ENCODE measurements at regions not wholly inside any gene's neighbourhood (a gene's known extent, or its start where the extent isn't known, plus 50 kb on each side); places are given as distances from the start of the nearest gene placed in this dataset.

DNA sequence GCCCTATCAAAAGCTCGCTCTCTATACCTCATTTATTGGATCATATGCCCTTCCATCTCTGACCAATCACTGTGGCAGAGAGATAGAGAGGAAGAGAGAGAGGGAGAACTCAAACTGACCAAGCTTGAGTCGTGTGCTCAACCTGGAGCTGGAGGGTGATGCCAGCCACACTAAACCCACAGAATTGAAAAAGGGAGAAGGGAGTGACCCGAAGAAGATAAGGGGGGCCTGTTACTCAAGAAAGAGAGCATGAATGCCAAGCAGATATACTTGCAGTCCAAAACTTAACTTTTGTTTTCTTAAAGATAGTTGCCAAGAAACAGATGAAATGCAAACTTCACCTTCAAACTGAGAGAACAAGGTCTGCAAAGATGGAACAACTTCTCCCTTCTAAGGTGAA lies 112.7 kb downstream of the BTG1 start:
- Histone ChIP-seq H3K27ac (ENCODE audit: low read length) (peak overlapping the region; percentile 94), H3K36me3 (ENCODE audit: control insufficient read depth in 2 of 2, extremely low read depth in 1 of 2, insufficient read depth in 1 of 2, low read length in 1 of 2) (no peaks in the 10 kb centered on the region), H3K4me3 (ENCODE audit: control insufficient read depth in 1 of 2, extremely low read depth in 1 of 2, low read length in 1 of 2) (peak overlapping the region in 1 of 2 donors; percentile 23), H3K4me1 (ENCODE audit: control insufficient read depth in 1 of 2, extremely low read depth in 1 of 2, insufficient read depth in 2 of 2, low read length in 2 of 2) (peaks cover 73 to 74% of the 10 kb centered on the region in 2 experiments), H3K27me3 (replicated peaks in 1 of 2; ENCODE audit: control insufficient read depth in 2 of 2, extremely low read depth in 1 of 2, insufficient read depth in 2 of 2, low read length in 1 of 2) (no peaks in the 10 kb centered on the region), H3K9me3 (no peaks in the 10 kb centered on the region)
- Mint-ChIP-seq H3K27me3 (no peaks in the 10 kb centered on the region), H3K9me3 (peaks cover 0 to 10% (median 5%) of the 10 kb centered on the region in 3 donors), H3K36me3 (peaks cover 5% of the 10 kb centered on the region), H3K4me1 (peaks cover 93 to 95% (median 95%) of the 10 kb centered on the region in 3 donors), H3K27ac (peak overlapping the region; percentile 91 to 97), H3K4me3 (peak overlapping the region in 1 of 3 donors; percentile 71)
- ATAC-seq (replicated peaks in 1 of 4) (no peak), DNase-seq (no peak)
- ChIA-PET POLR2A (interaction anchor here in 1 of 2 donors (4.3 kb wide), 1 partner anchor 112 kb away, joined by 53 read pairs; the partner anchor contains the start of gene BTG1), CTCF (interaction anchor here in 1 of 2 donors (0.5 kb wide), 1 partner anchor 22 kb away, joined by 3 read pairs; no protein-coding TSS in a partner anchor)
- WGBS (ENCODE audit: insufficient coverage): no CpG with 5 or more reads among the region's 3 CpGs

GRCh38 chr12:92032101-92032500 lies 113.5 kb downstream of the BTG1 start:
- Mint-ChIP-seq H3K36me3 (peaks cover 5% of the 10 kb centered on the region), H3K4me3 (peak overlapping the region in 1 of 3 donors; percentile 71), H3K27me3 (no peaks in the 10 kb centered on the region), H3K4me1 (peaks cover 93 to 94% (median 94%) of the 10 kb centered on the region in 3 donors), H3K9me3 (peaks cover 0 to 10% (median 5%) of the 10 kb centered on the region in 3 donors), H3K27ac (peak overlapping the region; percentile 96 to 97)
- H3K4me3 ChIP-seq (ENCODE audit: control insufficient read depth in 1 of 2, extremely low read depth in 1 of 2, low read length in 1 of 2): no peak overlapping the region
- WGBS (ENCODE audit: insufficient coverage): no CpG with 5 or more reads among the region's 1 CpG
- ChIA-PET POLR2A (interaction anchor here (0.6 to 4.3 kb wide), 5 partner anchors 9 to 244 kb away, joined by 3 to 53 read pairs (median 7); partner anchors contain the start of gene BTG1 (in 1 of the 2)), CTCF (interaction anchor here in 1 of 2 donors (1.5 kb wide), 1 partner anchor 15 kb away, joined by 3 read pairs; no protein-coding TSS in a partner anchor)
- no peaks in the 10 kb centered on the region for H3K9me3 ChIP-seq
- H3K4me1 ChIP-seq (ENCODE audit: control insufficient read depth in 1 of 2, extremely low read depth in 1 of 2, insufficient read depth in 2 of 2, low read length in 2 of 2): peaks cover 71 to 73% of the 10 kb centered on the region in 2 experiments
- ATAC-seq (replicated peaks in 1 of 4) (no peak), DNase-seq (no peak)
- H3K27ac ChIP-seq (ENCODE audit: low read length): peak overlapping the region; percentile 94
- H3K27me3 ChIP-seq (replicated peaks in 1 of 2; ENCODE audit: control insufficient read depth in 2 of 2, extremely low read depth in 1 of 2, insufficient read depth in 2 of 2, low read length in 1 of 2): no peaks in the 10 kb centered on the region
- H3K36me3 ChIP-seq (ENCODE audit: control insufficient read depth in 2 of 2, extremely low read depth in 1 of 2, insufficient read depth in 1 of 2, low read length in 1 of 2): no peaks in the 10 kb centered on the region

DNA sequence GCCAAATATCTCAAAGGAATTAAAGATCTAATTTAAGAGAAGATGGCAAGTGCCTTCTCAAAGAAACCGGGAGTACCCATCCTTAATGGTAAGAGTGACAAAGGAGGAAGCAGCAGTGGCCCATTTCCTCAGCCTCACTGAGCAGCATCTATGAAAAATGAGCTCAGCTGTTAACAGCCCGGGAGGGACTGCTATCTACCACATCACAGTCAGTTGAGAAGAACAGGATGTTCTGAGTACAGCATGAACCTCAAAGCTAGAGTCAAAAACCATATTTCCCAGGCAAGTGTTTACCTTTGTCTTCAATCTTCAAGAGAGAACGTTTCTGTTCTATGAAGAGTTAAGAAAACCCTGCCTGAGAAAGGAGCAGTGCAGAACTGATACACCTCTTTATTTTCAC lies 115.0 kb downstream of the BTG1 start:
- H3K27me3 Mint-ChIP-seq: no peaks in the 10 kb centered on the region
- DNase-seq: peak in 34 of 35 experiments; percentile 46 to 88 (median 67)
- H3K4me1 Mint-ChIP-seq: peaks cover 87 to 91% (median 89%) of the 10 kb centered on the region in 3 donors
- Histone ChIP-seq H3K27ac (ENCODE audit: low read length) (peak overlapping the region; percentile 94), H3K9me3 (no peaks in the 10 kb centered on the region), H3K4me3 (ENCODE audit: control insufficient read depth in 1 of 2, extremely low read depth in 1 of 2, low read length in 1 of 2) (peak overlapping the region in 1 of 2 donors; percentile 11), H3K4me1 (ENCODE audit: control insufficient read depth in 1 of 2, extremely low read depth in 1 of 2, insufficient read depth in 2 of 2, low read length in 2 of 2) (peaks cover 60 to 62% of the 10 kb centered on the region in 2 experiments), H3K36me3 (ENCODE audit: control insufficient read depth in 2 of 2, extremely low read depth in 1 of 2, insufficient read depth in 1 of 2, low read length in 1 of 2) (no peaks in the 10 kb centered on the region), H3K27me3 (replicated peaks in 1 of 2; ENCODE audit: control insufficient read depth in 2 of 2, extremely low read depth in 1 of 2, insufficient read depth in 2 of 2, low read length in 1 of 2) (no peaks in the 10 kb centered on the region)
- ChIA-PET POLR2A (interaction anchor here (0.6 to 4.3 kb wide), 28 partner anchors 11 to 556 kb away, joined by 3 to 53 read pairs (median 4); partner anchors contain the start of gene BTG1 (in 2 of the 2)), CTCF (interaction anchor here (0.6 to 1.7 kb wide), 22 partner anchors 11 to 649 kb away, joined by 3 to 11 read pairs (median 4); partner anchors contain the start of gene BTG1 (in 1 of the 2))
- peaks cover 0 to 10% (median 5%) of the 10 kb centered on the region in 3 donors for H3K9me3 Mint-ChIP-seq
- peaks cover 5% of the 10 kb centered on the region for H3K36me3 Mint-ChIP-seq
- H3K27ac Mint-ChIP-seq: peak overlapping the region; percentile 97 to 98
- ATAC-seq (replicated peaks in 1 of 4): peak; percentile 92
- WGBS (ENCODE audit: insufficient coverage): no CpG with 5 or more reads among the region's 3 CpGs
- peak overlapping the region; percentile 58 to 71 (median 66) for H3K4me3 Mint-ChIP-seq

DNA sequence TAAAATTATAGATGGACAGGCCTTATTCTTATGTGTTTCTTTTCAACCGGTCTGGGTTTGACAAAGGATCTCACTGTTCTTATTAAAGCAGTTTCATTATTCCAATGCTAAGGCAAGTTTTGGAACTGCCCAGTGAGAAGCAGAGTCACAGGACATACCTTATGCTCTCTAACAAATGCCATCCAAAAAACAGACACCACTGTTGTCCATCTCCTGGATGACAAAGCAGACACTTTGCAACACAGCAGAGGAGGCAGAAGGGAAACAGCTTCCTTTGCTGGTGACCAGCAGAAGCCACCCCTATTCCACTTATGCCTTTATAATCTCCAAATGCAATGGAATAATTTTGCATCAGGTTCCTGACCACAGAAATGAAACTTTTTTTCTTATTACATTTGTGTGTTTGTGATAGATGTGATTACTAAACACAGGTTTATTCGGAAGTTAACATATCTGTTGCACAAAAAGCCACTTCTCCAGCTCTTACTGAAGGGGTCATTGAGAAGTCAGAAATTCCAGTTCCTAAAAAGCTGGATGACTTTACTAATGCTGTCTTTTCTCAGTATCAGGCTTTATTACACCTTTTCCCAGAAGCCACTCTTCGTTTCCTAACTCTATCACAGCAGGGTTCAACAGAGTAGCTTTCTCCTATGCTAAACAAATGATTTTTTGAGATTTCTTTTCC lies 115.6 kb downstream of the BTG1 start:
- Mint-ChIP-seq H3K4me3 (peak overlapping the region; percentile 58 to 71 (median 66)), H3K27me3 (no peaks in the 10 kb centered on the region), H3K4me1 (peaks cover 85 to 91% (median 88%) of the 10 kb centered on the region in 3 donors), H3K36me3 (peaks cover 5% of the 10 kb centered on the region), H3K27ac (peak overlapping the region; percentile 97 to 98), H3K9me3 (peaks cover 0 to 10% (median 5%) of the 10 kb centered on the region in 3 donors)
- H3K4me3 ChIP-seq (ENCODE audit: control insufficient read depth in 1 of 2, extremely low read depth in 1 of 2, low read length in 1 of 2): peak overlapping the region; percentile 11
- ATAC-seq (replicated peaks in 1 of 4) (peak in 3 of 4 experiments; percentile 0 to 18 (median 8)), DNase-seq (no peak)
- H3K4me1 ChIP-seq (ENCODE audit: control insufficient read depth in 1 of 2, extremely low read depth in 1 of 2, insufficient read depth in 2 of 2, low read length in 2 of 2): peaks cover 56 to 57% of the 10 kb centered on the region in 2 experiments
- H3K27ac ChIP-seq (ENCODE audit: low read length): peak overlapping the region; percentile 94
- H3K9me3 ChIP-seq: no peaks in the 10 kb centered on the region
- ChIA-PET CTCF (interaction anchor here (0.6 to 1.7 kb wide), 17 partner anchors 10 to 649 kb away, joined by 3 to 11 read pairs (median 4); partner anchors contain the start of gene BTG1 (in 1 of the 2)), POLR2A (interaction anchor here (0.6 to 4.3 kb wide), 24 partner anchors 12 to 557 kb away, joined by 3 to 53 read pairs (median 4); partner anchors contain the start of gene BTG1 (in 2 of the 2))
- H3K36me3 ChIP-seq (ENCODE audit: control insufficient read depth in 2 of 2, extremely low read depth in 1 of 2, insufficient read depth in 1 of 2, low read length in 1 of 2): no peaks in the 10 kb centered on the region
- WGBS (ENCODE audit: insufficient coverage): no CpG with 5 or more reads among the region's 3 CpGs
- no peaks in the 10 kb centered on the region for H3K27me3 ChIP-seq (replicated peaks in 1 of 2; ENCODE audit: control insufficient read depth in 2 of 2, extremely low read depth in 1 of 2, insufficient read depth in 2 of 2, low read length in 1 of 2)

DNA sequence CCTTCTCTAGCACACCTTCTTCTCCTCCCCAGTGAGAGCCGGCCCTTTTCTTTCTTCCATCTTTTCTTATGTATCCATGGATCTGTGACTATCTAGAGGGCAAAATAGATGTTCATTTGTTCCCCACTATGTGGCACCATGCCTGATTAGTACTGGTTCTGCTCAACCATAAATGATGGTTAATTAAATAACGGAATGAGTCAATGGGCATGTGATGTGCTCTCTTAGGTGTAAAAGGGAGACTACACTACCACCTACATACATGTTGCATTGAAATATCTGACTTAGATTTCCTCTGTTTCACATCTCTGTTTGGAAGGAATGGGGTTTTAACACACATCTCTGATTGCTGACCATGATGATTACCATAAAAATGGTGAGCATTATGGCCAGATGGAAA lies 116.5 kb downstream of the BTG1 start:
- ATAC-seq (replicated peaks in 1 of 4) (no peak), DNase-seq (no peak)
- no peak overlapping the region for H3K4me3 ChIP-seq (ENCODE audit: control insufficient read depth in 1 of 2, extremely low read depth in 1 of 2, low read length in 1 of 2)
- H3K27me3 Mint-ChIP-seq: no peaks in the 10 kb centered on the region
- H3K9me3 Mint-ChIP-seq: peaks cover 0 to 10% (median 5%) of the 10 kb centered on the region in 3 donors
- ChIA-PET CTCF (interaction anchor here in 1 of 2 donors (0.5 kb wide), 1 partner anchor 42 kb away, joined by 8 read pairs; no protein-coding TSS in a partner anchor), POLR2A (interaction anchor here in 1 of 2 donors (0.6 kb wide), 1 partner anchor 208 kb away, joined by 3 read pairs; no protein-coding TSS in a partner anchor)
- H3K9me3 ChIP-seq: no peaks in the 10 kb centered on the region
- H3K4me3 Mint-ChIP-seq: peak overlapping the region in 1 of 3 donors; percentile 71
- no peaks in the 10 kb centered on the region for H3K36me3 ChIP-seq (ENCODE audit: control insufficient read depth in 2 of 2, extremely low read depth in 1 of 2, insufficient read depth in 1 of 2, low read length in 1 of 2)
- peak overlapping the region; percentile 94 for H3K27ac ChIP-seq (ENCODE audit: low read length)
- H3K27ac Mint-ChIP-seq: peak overlapping the region; percentile 97 to 98
- H3K4me1 ChIP-seq (ENCODE audit: control insufficient read depth in 1 of 2, extremely low read depth in 1 of 2, insufficient read depth in 2 of 2, low read length in 2 of 2): peaks cover 49 to 52% of the 10 kb centered on the region in 2 experiments
- peaks cover 5% of the 10 kb centered on the region for H3K36me3 Mint-ChIP-seq
- peaks cover 77 to 86% (median 80%) of the 10 kb centered on the region in 3 donors for H3K4me1 Mint-ChIP-seq
- WGBS (ENCODE audit: insufficient coverage): no CpG with 5 or more reads among the region's 2 CpGs
- H3K27me3 ChIP-seq (replicated peaks in 1 of 2; ENCODE audit: control insufficient read depth in 2 of 2, extremely low read depth in 1 of 2, insufficient read depth in 2 of 2, low read length in 1 of 2): no peaks in the 10 kb centered on the region

DNA sequence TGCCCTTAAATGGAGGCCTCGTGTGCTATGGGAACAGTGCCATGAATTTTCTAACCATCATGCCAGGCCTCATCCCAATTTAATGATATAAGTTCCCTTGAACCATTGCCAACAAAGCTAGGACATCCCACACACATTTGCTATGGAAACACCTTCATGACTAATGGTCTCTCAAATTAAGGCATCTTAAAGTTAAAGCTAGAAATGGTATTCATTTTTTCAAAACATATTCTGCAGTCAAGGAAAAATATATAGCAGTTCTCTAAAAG lies 117.3 kb downstream of the BTG1 start:
- H3K4me1 Mint-ChIP-seq: peaks cover 71 to 79% (median 78%) of the 10 kb centered on the region in 3 donors

More for the DNA sequence above, 117.3 kb downstream of the BTG1 start:
- Mint-ChIP-seq H3K27me3 (no peaks in the 10 kb centered on the region), H3K4me3 (peak overlapping the region in 1 of 3 donors; percentile 71), H3K9me3 (peaks cover 0 to 7% (median 5%) of the 10 kb centered on the region in 3 donors), H3K36me3 (peaks cover 5% of the 10 kb centered on the region), H3K27ac (peak overlapping the region; percentile 97 to 98)
- peak overlapping the region; percentile 94 for H3K27ac ChIP-seq (ENCODE audit: low read length)
- no peaks in the 10 kb centered on the region for H3K9me3 ChIP-seq
- no peak for DNase-seq
- WGBS (ENCODE audit: insufficient coverage): no CpG with 5 or more reads among the region's 1 CpG
- ChIA-PET CTCF (interaction anchor here in 1 of 2 donors (0.5 to 0.9 kb wide), 2 partner anchors 14 to 21 kb away, joined by 3 read pairs; no protein-coding TSS in a partner anchor), POLR2A (no interaction called here)
- peaks cover 41 to 44% of the 10 kb centered on the region in 2 experiments for H3K4me1 ChIP-seq (ENCODE audit: control insufficient read depth in 1 of 2, extremely low read depth in 1 of 2, insufficient read depth in 2 of 2, low read length in 2 of 2)
- H3K4me3 ChIP-seq (ENCODE audit: control insufficient read depth in 1 of 2, extremely low read depth in 1 of 2, low read length in 1 of 2): no peak overlapping the region
- no peak for ATAC-seq (replicated peaks in 1 of 4)
- H3K36me3 ChIP-seq (ENCODE audit: control insufficient read depth in 2 of 2, extremely low read depth in 1 of 2, insufficient read depth in 1 of 2, low read length in 1 of 2): no peaks in the 10 kb centered on the region
- no peaks in the 10 kb centered on the region for H3K27me3 ChIP-seq (replicated peaks in 1 of 2; ENCODE audit: control insufficient read depth in 2 of 2, extremely low read depth in 1 of 2, insufficient read depth in 2 of 2, low read length in 1 of 2)

Measured in T-cell (primary cell).